NB4 (cell line): ENCODE measurements at regions not wholly inside any gene's neighbourhood (a gene's known extent, or its start where the extent isn't known, plus 50 kb on each side); places are given as distances from the start of the nearest gene placed in this dataset.

ENCODE experiments used
- POLR2A ChIP-seq: IDR thresholded peaks from 2 replicates; pipeline ENCODE4 v1.6.1; 2011; ENCODE audit warnings: mild to moderate bottlenecking; ENCODE audit not compliant: insufficient read length; ENCODE audit errors: extremely low read depth
- TF ChIP-seq, protein P1 (sequence below): IDR thresholded peaks from one replicate; pipeline ENCODE4 v1.5.1; 2012; ENCODE audit warnings: low read depth, low read length

DNA sequence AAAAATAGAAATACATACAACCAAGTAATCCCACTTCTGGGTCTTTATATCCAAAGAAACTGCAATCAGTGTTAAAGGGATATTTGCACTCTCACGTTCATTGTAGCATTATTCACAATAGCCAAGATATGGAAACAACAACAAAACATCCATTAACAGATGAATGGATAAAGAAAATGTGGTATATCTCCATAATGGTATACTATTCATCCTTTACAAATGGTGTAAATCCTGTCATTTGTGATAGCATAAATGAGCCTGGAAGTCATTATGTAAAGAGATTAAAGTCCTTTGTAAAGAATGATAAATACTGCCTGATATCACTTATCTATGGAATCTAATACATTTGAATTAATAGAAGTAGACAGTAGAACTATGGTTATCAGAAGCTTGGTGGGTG, 327.7 kb downstream of the UTRN start:
- TF ChIP-seq, protein P1, sequence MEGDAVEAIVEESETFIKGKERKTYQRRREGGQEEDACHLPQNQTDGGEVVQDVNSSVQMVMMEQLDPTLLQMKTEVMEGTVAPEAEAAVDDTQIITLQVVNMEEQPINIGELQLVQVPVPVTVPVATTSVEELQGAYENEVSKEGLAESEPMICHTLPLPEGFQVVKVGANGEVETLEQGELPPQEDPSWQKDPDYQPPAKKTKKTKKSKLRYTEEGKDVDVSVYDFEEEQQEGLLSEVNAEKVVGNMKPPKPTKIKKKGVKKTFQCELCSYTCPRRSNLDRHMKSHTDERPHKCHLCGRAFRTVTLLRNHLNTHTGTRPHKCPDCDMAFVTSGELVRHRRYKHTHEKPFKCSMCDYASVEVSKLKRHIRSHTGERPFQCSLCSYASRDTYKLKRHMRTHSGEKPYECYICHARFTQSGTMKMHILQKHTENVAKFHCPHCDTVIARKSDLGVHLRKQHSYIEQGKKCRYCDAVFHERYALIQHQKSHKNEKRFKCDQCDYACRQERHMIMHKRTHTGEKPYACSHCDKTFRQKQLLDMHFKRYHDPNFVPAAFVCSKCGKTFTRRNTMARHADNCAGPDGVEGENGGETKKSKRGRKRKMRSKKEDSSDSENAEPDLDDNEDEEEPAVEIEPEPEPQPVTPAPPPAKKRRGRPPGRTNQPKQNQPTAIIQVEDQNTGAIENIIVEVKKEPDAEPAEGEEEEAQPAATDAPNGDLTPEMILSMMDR = no peak
- TF ChIP-seq POLR2A = no peak
